HG03064 (cell line): ENCODE measurements at regions not wholly inside any gene's neighbourhood (a gene's known extent, or its start where the extent isn't known, plus 50 kb on each side); places are given as distances from the start of the nearest gene placed in this dataset.
"Not testable (repeated sequence)": the region's sequence is repeated elsewhere in the genome, so short reads cannot be mapped to it uniquely, and the experiment has no call there.

ENCODE experiments used
- ATAC-seq: cut with Tn5 transposase; IDR thresholded peaks from one replicate; pipeline ENCODE4 v1.9.1; 2021; ENCODE audit warnings: low read depth; ENCODE audit not compliant: unreplicated experiment

- no peak for ATAC-seq
Measured at GRCh38 chr2:167608487-167608886, 638.9 kb downstream of the STK39 start.

DNA sequence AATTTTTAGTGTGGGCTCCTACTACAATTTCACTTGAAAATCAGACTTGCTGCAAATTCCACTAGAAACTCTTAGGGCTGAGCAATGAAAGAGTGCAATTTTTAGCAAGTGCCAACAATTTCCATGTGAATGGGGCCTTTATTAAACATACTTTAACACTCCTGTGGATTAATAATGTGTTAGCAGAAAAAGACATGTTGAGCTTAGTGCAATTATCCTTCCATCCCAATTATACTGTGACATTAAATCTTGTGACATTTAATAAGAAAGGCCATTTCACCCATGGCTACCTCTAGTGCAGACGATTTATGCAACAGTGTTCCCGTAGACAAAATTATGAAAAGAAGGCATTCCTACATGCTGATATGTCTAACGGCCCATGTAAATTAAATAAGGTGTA lies 639.7 kb downstream of the STK39 start:
- no peak for ATAC-seq

DNA sequence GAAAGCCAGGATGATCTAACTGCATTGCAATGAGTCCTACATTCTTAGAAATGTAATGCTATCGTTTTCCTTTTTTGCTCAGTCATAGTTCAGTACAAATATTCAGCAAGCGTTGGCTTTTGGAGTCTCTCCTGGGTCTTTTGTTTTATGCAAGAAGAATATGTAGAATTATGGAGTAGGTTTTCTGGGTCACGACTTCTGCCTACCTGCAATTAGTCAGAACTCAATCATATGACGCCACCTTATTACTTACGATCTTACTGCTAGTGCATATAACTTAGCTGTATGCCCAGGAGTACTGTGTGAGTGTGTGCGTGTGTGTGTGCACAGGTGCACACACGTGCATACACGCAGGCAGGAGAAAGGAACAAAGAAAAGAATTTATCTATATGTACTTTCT lies 640.2 kb downstream of the STK39 start:
- ATAC-seq: no peak

- ATAC-seq: no peak
Measured at GRCh38 chr2:167602122-167602521, 645.3 kb downstream of the STK39 start.

DNA sequence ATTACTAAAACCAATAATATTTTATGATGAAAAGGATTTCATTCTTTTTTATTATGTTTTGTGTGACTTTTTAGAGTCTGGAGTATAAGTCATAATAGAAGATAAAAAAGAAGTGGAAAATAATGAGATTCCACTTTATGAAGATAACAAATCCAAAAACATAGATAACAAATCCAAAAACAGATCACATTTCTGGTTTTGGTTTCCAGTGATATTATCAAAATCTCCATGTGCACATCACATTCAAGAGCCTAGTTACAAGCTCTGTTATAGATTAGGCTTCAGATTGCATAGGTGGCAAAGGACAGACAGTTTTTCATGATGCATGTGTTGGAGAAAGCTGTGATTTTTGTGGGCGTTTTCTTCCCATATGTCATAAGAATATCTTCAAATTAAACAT lies 648.2 kb downstream of the STK39 start:
- ATAC-seq: no peak

DNA sequence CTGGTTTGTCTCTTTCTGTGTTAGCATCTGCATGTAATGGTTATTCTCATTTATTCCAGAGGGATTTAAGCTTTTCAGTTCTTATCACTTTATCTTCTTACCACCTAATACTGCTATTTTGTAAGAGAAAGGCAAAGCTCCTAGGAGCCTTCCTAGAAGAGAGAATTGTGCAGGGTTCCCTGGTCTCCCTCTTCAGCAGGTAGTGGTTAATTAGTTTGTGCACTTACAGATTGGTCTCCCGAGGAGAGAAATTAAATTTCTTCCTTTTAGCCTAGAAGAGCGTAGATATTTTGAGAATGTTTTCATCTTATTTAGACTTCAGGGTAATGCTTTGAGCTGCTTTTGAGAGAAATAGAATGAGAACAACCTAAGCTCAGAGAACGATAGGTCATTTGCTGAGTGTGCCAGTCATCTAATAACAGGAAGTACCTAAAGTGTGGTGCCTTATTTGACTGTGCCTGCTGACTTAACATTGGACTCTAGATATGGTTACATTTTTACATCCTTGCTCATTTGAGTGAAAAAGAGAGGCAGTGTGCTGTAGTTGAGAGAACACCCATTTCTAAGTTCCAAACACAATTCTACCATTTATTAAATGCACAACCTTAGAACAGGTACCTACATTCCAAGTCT lies 651.4 kb downstream of the STK39 start:
- no peak for ATAC-seq

DNA sequence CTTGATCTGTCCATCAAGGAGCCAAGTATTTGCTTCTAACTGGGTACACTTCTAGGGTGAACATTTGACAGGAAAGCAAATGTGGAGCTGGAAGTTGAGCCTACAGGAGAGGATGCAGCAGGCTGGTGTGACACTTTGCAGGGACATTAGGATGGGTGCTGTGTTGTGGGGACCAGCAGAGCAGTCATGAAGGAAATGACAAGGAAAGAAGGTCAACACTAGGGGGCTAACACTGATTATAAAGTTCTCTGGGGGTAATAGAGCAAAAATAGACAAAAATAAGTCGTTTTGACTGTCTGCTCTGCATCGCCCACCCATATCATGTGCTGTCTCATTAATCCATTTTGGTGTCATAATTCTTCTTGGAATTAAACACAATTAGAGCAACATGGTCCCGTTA lies 652.4 kb downstream of the STK39 start:
- no peak for ATAC-seq

- no peak for ATAC-seq
Measured at GRCh38 chr2:167592441-167592840, 655.0 kb downstream of the STK39 start.

GRCh38 chr2:167582619-167583018 lies 664.8 kb downstream of the STK39 start:
- no peak for ATAC-seq

DNA sequence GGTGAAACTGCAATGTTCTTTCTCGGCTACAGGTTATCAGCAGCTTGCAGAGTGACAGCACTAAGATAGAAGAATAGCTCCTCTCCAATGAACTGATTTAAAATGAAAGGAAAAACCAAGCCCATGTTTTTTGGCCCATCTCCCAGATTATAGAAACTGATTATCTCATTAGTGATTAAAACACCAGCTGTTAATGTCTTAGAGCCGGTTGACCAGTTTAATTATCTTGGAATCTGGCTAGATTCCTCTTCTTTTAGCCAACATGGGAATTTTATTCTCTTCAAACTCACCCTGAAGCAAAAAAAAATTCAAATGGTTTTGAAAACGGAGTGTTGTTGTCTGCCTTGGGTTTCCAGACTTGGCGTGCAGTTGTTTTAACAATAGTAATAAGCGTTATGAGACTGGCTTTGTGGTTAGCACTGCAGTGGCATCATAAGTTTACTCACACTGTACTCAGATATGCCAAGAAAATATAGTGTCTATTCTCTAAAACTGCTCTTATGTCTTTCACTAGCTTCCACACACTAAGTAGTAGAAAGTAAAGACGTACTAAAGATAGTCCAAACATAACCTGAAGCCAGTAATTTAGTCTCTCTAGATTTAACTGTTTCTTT lies 665.3 kb downstream of the STK39 start:
- ATAC-seq: no peak

- no peak for ATAC-seq
Measured at GRCh38 chr2:167579826-167580225, 667.6 kb downstream of the STK39 start.

DNA sequence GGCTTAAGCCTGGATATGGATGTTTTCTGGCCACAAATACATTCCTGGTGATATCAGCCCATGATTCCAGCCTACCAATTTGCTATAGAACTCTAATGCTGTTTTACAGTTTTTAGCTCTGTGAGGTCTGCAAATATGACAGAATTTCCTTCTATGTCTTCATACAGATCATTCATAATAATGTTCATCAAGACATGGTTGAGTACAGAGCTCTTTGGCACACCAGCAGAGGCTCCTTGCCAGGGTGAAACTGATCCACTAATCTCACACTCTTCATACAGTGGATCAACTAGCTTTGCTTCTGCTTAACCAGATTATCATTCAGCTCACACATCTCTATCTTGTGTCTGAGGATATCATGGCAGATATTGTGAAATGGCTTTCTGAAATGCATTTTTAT lies 672.1 kb downstream of the STK39 start:
- no peak for ATAC-seq

GRCh38 chr2:167572883-167573619 lies 674.3 kb downstream of the STK39 start:
- no peak for ATAC-seq

DNA sequence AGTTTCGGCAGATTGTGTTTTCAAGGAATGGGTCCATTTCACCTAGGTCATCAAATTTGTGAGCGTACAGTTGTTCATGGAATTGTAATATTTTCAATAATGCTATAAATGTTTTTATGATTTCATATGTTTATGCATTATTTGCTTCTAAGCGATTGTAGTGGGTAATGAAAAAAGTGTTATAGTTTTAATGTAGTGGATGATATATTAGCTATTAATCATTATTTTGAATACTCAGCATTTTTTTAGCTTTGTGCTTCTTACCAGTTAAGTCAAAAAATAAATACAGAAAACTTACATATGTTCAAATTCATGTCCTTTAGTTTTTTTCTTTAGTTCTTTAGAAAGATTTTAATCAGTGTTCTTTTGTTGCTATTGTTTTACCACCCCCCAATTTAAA lies 677.0 kb downstream of the STK39 start:
- ATAC-seq: no peak

- ATAC-seq: not testable (repeated sequence)
Measured at GRCh38 chr2:167563885-167564619, 675.8 kb downstream of the XIRP2 start.

- ATAC-seq: not testable (repeated sequence)
Measured at GRCh38 chr2:167558272-167558991, 670.2 kb downstream of the XIRP2 start.

- no peak for ATAC-seq
Measured at GRCh38 chr2:167555098-167555720, 666.9 kb downstream of the XIRP2 start.

- no peak for ATAC-seq
Measured at GRCh38 chr2:167553635-167554034, 665.4 kb downstream of the XIRP2 start.

DNA sequence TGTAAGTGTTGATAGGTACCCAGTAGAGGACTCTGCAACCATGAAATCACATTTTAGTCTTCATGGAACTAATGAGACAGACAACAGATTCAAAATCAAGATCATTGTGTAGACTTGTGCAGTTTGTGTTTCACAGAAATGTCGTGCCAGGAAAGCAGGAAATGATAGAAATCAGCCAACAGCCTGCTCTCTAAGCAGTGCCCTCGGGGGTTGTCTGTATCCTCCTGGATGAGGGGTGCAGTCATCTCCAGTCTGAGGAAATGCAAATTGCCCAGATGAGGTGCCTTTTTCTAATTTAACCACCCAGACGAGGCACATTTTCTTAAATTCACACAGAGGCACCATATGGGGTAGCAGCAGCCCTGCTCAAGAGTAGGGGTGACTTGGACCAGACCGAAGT lies 663.1 kb downstream of the XIRP2 start:
- ATAC-seq: no peak

DNA sequence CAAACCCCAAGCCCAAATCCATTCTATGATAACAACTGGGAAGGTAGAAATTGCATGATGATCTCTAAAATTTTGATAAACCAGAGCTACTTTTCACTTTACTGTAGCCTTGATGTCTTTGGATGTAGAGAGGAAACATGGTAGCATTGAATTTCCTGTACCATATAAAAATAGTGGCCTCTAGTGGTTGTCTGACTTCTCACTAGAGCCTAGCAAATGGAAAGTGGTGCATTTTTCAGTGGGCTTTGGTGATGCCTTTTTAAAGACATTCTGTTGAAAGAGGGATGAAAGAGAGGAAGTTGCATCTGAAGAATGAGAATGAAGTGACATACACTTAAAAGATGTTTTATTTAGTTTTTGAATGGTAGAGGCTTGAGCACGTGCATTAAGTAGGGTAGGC lies 662.2 kb downstream of the XIRP2 start:
- ATAC-seq: no peak
